LNCaP clone FGC (cell line): ENCODE measurements at regions not wholly inside any gene's neighbourhood (a gene's known extent, or its start where the extent isn't known, plus 50 kb on each side); places are given as distances from the start of the nearest gene placed in this dataset.

Source experiments
- DNase-seq: peaks from one replicate; pipeline ENCODE4 v3.0.0-alpha.2; 2011; ENCODE audit warnings: low read depth
- H3K4me3 ChIP-seq: 2 replicates; pipeline ENCODE4 v1.5.1; 2011; ENCODE audit warnings: mild to moderate bottlenecking, low read depth, low read length, control low read depth
- TF ChIP-seq, protein P1 (sequence below): IDR thresholded peaks from 2 replicates; pipeline ENCODE4 v1.5.1; 2012; ENCODE audit warnings: mild to moderate bottlenecking; ENCODE audit not compliant: control insufficient read depth, insufficient read depth; ENCODE audit errors: extremely low read depth

- TF ChIP-seq, protein P1, sequence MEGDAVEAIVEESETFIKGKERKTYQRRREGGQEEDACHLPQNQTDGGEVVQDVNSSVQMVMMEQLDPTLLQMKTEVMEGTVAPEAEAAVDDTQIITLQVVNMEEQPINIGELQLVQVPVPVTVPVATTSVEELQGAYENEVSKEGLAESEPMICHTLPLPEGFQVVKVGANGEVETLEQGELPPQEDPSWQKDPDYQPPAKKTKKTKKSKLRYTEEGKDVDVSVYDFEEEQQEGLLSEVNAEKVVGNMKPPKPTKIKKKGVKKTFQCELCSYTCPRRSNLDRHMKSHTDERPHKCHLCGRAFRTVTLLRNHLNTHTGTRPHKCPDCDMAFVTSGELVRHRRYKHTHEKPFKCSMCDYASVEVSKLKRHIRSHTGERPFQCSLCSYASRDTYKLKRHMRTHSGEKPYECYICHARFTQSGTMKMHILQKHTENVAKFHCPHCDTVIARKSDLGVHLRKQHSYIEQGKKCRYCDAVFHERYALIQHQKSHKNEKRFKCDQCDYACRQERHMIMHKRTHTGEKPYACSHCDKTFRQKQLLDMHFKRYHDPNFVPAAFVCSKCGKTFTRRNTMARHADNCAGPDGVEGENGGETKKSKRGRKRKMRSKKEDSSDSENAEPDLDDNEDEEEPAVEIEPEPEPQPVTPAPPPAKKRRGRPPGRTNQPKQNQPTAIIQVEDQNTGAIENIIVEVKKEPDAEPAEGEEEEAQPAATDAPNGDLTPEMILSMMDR: no peak
- H3K4me3 ChIP-seq: no peak overlapping the region
- DNase-seq: no peak
These were observed 199.1 kb upstream of the NXPH2 start for GRCh38 chr2:138979131-138979785.

DNA sequence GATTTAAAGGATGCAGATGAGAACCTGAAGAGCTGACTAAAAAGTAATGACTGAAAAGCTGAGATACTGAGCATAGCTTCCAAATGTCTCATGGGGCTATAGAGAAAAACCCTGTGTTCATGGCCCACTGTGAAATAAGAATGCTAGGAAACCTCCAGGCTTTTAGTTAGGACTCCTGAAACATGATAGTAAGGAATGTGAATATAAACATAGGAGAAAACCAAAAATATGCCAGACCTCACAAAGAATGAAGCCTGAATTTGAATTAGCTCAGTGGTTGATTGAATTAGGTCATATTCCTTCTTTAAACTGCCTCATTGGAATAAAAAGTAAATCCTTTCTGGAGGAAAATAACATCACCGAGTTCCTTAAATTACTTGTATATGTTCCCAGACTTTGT lies 194.5 kb upstream of the NXPH2 start:
- DNase-seq: no peak
- TF ChIP-seq, protein P1: no peak
- H3K4me3 ChIP-seq: no peak overlapping the region

DNA sequence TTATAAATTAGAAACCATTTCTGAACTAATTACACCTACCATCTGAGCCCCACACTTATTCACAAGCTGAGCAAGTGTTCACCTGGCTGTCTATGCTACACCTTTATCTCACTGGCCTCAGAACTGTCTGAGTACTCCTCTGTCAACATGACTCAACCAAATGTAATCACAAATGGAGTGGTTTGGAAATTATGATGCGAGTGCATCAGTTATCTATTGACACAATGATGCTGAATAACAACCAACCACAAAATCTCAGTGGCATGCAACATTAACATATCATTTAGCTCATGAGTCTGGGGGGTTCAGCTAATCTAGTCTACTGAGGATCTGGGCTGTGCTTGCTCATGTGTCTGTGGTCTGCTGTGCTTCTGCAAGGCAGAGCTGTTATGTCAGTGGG lies 184.2 kb upstream of the NXPH2 start:
- no peak overlapping the region for H3K4me3 ChIP-seq
- TF ChIP-seq, protein P1: no peak
- no peak for DNase-seq

DNA sequence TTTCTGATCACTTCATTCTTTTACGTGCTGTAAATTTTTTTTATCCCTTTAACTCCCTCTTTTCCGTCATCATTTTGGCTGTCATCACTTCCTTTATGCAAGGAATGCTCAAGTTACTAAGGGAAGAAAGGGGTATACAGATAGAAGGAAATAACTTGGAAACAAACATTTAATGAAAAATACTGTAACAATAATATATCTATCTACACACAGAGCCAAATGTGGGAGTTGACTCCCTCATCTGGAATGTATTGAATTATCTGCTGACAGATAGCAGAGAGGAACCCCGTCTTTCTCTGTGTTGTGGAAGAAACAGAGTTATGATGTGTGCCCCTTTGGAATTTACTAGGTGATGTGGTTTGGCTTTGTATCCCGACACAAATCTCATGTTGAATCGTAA lies 182.5 kb upstream of the NXPH2 start:
- no peak overlapping the region for H3K4me3 ChIP-seq
- DNase-seq: no peak
- TF ChIP-seq, protein P1: no peak

- DNase-seq: no peak
- TF ChIP-seq, protein P1: no peak
- no peak overlapping the region for H3K4me3 ChIP-seq
These were observed 180.0 kb upstream of the NXPH2 start for GRCh38 chr2:138960191-138960590.

GRCh38 chr2:138959031-138959430 lies 178.8 kb upstream of the NXPH2 start:
- TF ChIP-seq, protein P1: no peak
- no peak for DNase-seq
- no peak overlapping the region for H3K4me3 ChIP-seq

- DNase-seq: no peak
- TF ChIP-seq, protein P1: no peak
- H3K4me3 ChIP-seq: no peak overlapping the region
These were observed 175.9 kb upstream of the NXPH2 start for GRCh38 chr2:138956116-138956515.
